Keratinocyte (primary cell): ENCODE measurements at regions not wholly inside any gene's neighbourhood (a gene's known extent, or its start where the extent isn't known, plus 50 kb on each side); places are given as distances from the start of the nearest gene placed in this dataset.

Experiments
- CTCF ChIP-seq, 3 experiments: IDR thresholded peaks in 1 of 3; conservative IDR thresholded peaks in 1 of 3; optimal IDR thresholded peaks in 1 of 3; 2 replicates in 2 of 3; 3 replicates in 1 of 3; pipeline versions ENCODE3 to v1.5.1; 2011; ENCODE audit warnings: low read length in 3 of 3, mild to moderate bottlenecking in 3 of 3, moderate library complexity in 2 of 3, control low read depth in 1 of 3, inconsistent platforms in 1 of 3; ENCODE audit not compliant: insufficient read depth in 2 of 3; ENCODE audit errors: extremely low read depth in 1 of 3
- EZH2 ChIP-seq: IDR thresholded peaks from one replicate; pipeline ENCODE4 v1.6.1; 2012; ENCODE audit warnings: inconsistent platforms, mild to moderate bottlenecking, low read length, moderate library complexity

GRCh38 chr4:54818481-54818880 lies 160.7 kb downstream of the KIT start:
- TF ChIP-seq CTCF (optimal IDR thresholded peaks at IDR 0.05 in 1 of 3, IDR thresholded peaks at IDR 0.05 in 1 of 3, conservative IDR thresholded peaks at IDR 0.05 in 1 of 3; ENCODE audit: extremely low read depth in 1 of 3, insufficient read depth in 2 of 3, low read length in 3 of 3): no peak
- TF ChIP-seq EZH2: no peak
